HCT116 (cell line): ENCODE measurements at regions not wholly inside any gene's neighbourhood (a gene's known extent, or its start where the extent isn't known, plus 50 kb on each side); places are given as distances from the start of the nearest gene placed in this dataset.

Experiments
- ATAC-seq: fragments of 200-7000 bp; cut with Tn5 transposase; 2 replicates; pipeline ENCODE4 v1.9.1; 2020; ENCODE audit warnings: mild to moderate bottlenecking, moderate library complexity
- BruUV-seq: library from RNA; stranded (reverse); fragments of 400-500 nt; replicated peaks from 2 replicates; lab custom pipeline; 2021; lab: Mats Ljungman, UMichigan
- CTCF ChIA-PET: fragments of 300-600 bp; sonication (Branson Sonifier 250); formaldehyde crosslinking; loops from one replicate; lab custom pipeline; 2021; ENCODE audit warnings: antibody characterized with exemption; lab: Charles Lee
- POLR2A ChIA-PET: fragments of 300-600, 350-600 bp; sonication (Branson Sonifier 250); formaldehyde crosslinking; loops from one replicate; lab custom pipeline; 2021; ENCODE audit warnings: antibody characterized with exemption; lab: Charles Lee
- RAD21 ChIA-PET, 2 experiments: fragments of 300-600 bp; sonication (Branson Sonifier 250); formaldehyde crosslinking; loops; one replicate each; lab custom pipeline; 2023; ENCODE audit warnings: low total read pairs in 2 of 2; ENCODE audit not compliant: uncharacterized antibody in 2 of 2, unreplicated experiment in 2 of 2, low non-redundant PET in 1 of 2; lab: Charles Lee
- DNase-seq: peaks from one replicate; pipeline ENCODE4 v3.0.0-alpha.2; 2010; ENCODE audit warnings: low read depth, low spot score
- H2AFZ ChIP-seq: fragments of 200-600 bp; shearing (Covaris generic), sonication (generic); 2 replicates; pipeline ENCODE4 v1.6.1; 2017; ENCODE audit warnings: low read depth, mixed run types, mixed read lengths, antibody characterized with exemption, low read length; ENCODE audit not compliant: poor library complexity, severe bottlenecking
- H3K27ac ChIP-seq: 2 replicates; pipeline ENCODE4 v1.5.1; 2012; ENCODE audit warnings: low read depth, low read length
- H3K27me3 ChIP-seq: fragments of 200-600 bp; sonication (generic); 2 replicates; pipeline ENCODE4 v1.6.1; 2016; ENCODE audit warnings: mixed run types, low read length, mixed read lengths; ENCODE audit not compliant: insufficient read depth
- H3K36me3 ChIP-seq, 2 experiments: fragments of 200-500 bp in 1 of 2; fragments of 200-600 bp in 1 of 2; sonication (Bioruptor generic) in 1 of 2; sonication (generic) in 1 of 2; 2 replicates each; pipeline versions ENCODE4 v1.5.1 to v1.6.1; 2014 to 2016; ENCODE audit warnings: low read length in 2 of 2, inconsistent platforms in 1 of 2, mixed read lengths in 1 of 2, mixed run types in 1 of 2; ENCODE audit not compliant: insufficient read depth in 2 of 2, control insufficient read depth in 1 of 2
- H3K4me1 ChIP-seq, 2 experiments: fragments of 200-600 bp in 1 of 2; sonication (generic) in 1 of 2; 2 replicates each; pipeline versions ENCODE4 v1.5.1 to v1.6.1; 2012 to 2017; ENCODE audit warnings: low read length in 2 of 2, inconsistent platforms in 1 of 2, mild to moderate bottlenecking in 1 of 2, mixed read lengths in 1 of 2, mixed run types in 1 of 2, moderate library complexity in 1 of 2; ENCODE audit not compliant: insufficient read depth in 2 of 2, control insufficient read depth in 1 of 2
- H3K4me2 ChIP-seq: fragments of 200-600 bp; sonication (generic); 2 replicates; pipeline ENCODE4 v1.6.1; 2017; ENCODE audit warnings: mixed run types, low read length, mixed read lengths
- H3K4me3 ChIP-seq, 2 experiments: fragments of 200-600 bp in 1 of 2; sonication (generic) in 1 of 2; replicated peaks in 1 of 2; 2 replicates each; pipeline ENCODE4 v1.5.1; 2011 to 2016; ENCODE audit warnings: low read length in 2 of 2, control low read depth in 1 of 2, low read depth in 1 of 2, mild to moderate bottlenecking in 1 of 2, mixed read lengths in 1 of 2, mixed run types in 1 of 2
- H3K79me2 ChIP-seq: fragments of 200-600 bp; sonication (generic); 2 replicates; pipeline ENCODE4 v1.6.1; 2017; ENCODE audit warnings: mild to moderate bottlenecking, mixed run types, low read length, moderate library complexity, mixed read lengths; ENCODE audit not compliant: insufficient read depth
- H3K9ac ChIP-seq: fragments of 200-600 bp; sonication (generic); 2 replicates; pipeline ENCODE4 v1.6.1; 2016; ENCODE audit warnings: low read length, mixed read lengths
- H3K9me2 ChIP-seq: fragments of 200-600 bp; sonication (generic), shearing (Covaris generic); 2 replicates; pipeline ENCODE4 v1.6.1; 2017; ENCODE audit warnings: mixed run types, mild to moderate bottlenecking, moderate library complexity; ENCODE audit not compliant: insufficient read depth
- H3K9me3 ChIP-seq, 2 experiments: fragments of 200-500 bp in 1 of 2; fragments of 200-600 bp in 1 of 2; sonication (Bioruptor generic) in 1 of 2; sonication (generic) in 1 of 2; 2 replicates each; pipeline ENCODE4 v1.6.1; 2014 to 2017; ENCODE audit warnings: low read length in 2 of 2, mixed read lengths in 2 of 2, inconsistent platforms in 1 of 2, low read depth in 1 of 2, mild to moderate bottlenecking in 1 of 2, mixed run types in 1 of 2, moderate library complexity in 1 of 2; ENCODE audit not compliant: control insufficient read depth in 1 of 2, insufficient read depth in 1 of 2
- H4K20me1 ChIP-seq: fragments of 200-600 bp; sonication (generic), shearing (Covaris generic); 2 replicates; pipeline ENCODE4 v1.6.1; 2017; ENCODE audit warnings: mixed run types, mild to moderate bottlenecking, moderate library complexity; ENCODE audit not compliant: insufficient read depth
- CEBPB ChIP-seq: IDR thresholded peaks from 2 replicates; pipeline ENCODE4 v1.6.1; 2012; ENCODE audit warnings: low read depth
- CTCF ChIP-seq, 3 experiments: fragments of 200-600 bp in 1 of 3; sonication (generic) in 1 of 3; IDR thresholded peaks in 2 of 3; conservative IDR thresholded peaks in 1 of 3; 2 replicates each; pipeline ENCODE4 v1.5.1; 2012 to 2017; ENCODE audit warnings: low read depth in 2 of 3, low read length in 2 of 3, antibody characterized with exemption in 1 of 3, borderline replicate concordance in 1 of 3, control low read depth in 1 of 3, mild to moderate bottlenecking in 1 of 3, mixed read lengths in 1 of 3, mixed run types in 1 of 3, moderate library complexity in 1 of 3; ENCODE audit not compliant: insufficient read depth in 1 of 3
- EGR1 ChIP-seq: IDR thresholded peaks from 2 replicates; pipeline ENCODE4 v1.6.1; 2012; ENCODE audit warnings: low read depth
- ELF1 ChIP-seq: IDR thresholded peaks from 2 replicates; pipeline ENCODE4 v1.6.1; 2012; ENCODE audit warnings: low read depth, borderline replicate concordance
- EZH2 ChIP-seq: fragments of 200-600 bp; sonication (generic); IDR thresholded peaks from 2 replicates; pipeline ENCODE4 v1.6.1; 2017; ENCODE audit warnings: antibody characterized with exemption, mixed run types
- EZH2phosphoT487 ChIP-seq: fragments of 200-600 bp; IDR thresholded peaks from 2 replicates; pipeline ENCODE4 v1.6.1; 2018; ENCODE audit warnings: antibody characterized with exemption, borderline replicate concordance
- FOSL1 ChIP-seq: IDR thresholded peaks from 2 replicates; pipeline ENCODE4 v1.6.1; 2012; ENCODE audit warnings: low read depth
- JUND ChIP-seq: IDR thresholded peaks from 2 replicates; pipeline ENCODE4 v1.6.1; 2012
- MAX ChIP-seq: IDR thresholded peaks from 2 replicates; pipeline ENCODE4 v1.6.1; 2012
- POLR2A ChIP-seq: IDR thresholded peaks from 2 replicates; pipeline ENCODE4 v1.7.0; 2011; ENCODE audit warnings: borderline replicate concordance; ENCODE audit not compliant: insufficient read depth, insufficient read length; ENCODE audit errors: extremely low read depth
- RAD21 ChIP-seq: IDR thresholded peaks from 2 replicates; pipeline ENCODE4 v1.6.1; 2012; ENCODE audit warnings: low read depth, mild to moderate bottlenecking
- REST ChIP-seq: IDR thresholded peaks from 2 replicates; pipeline ENCODE4 v1.6.1; 2012; ENCODE audit warnings: low read depth
- SIN3A ChIP-seq: IDR thresholded peaks from 2 replicates; pipeline ENCODE4 v1.6.1; 2012; ENCODE audit warnings: low read depth
- SP1 ChIP-seq: IDR thresholded peaks from 2 replicates; pipeline ENCODE4 v1.6.1; 2012; ENCODE audit warnings: low read depth
- SRF ChIP-seq: IDR thresholded peaks from 2 replicates; pipeline ENCODE4 v1.6.1; 2012; ENCODE audit warnings: low read depth
- TCF7L2 ChIP-seq: IDR thresholded peaks from 2 replicates; pipeline ENCODE4 v1.7.0; 2011; ENCODE audit warnings: borderline replicate concordance, inconsistent platforms; ENCODE audit not compliant: insufficient read depth, insufficient read length; ENCODE audit errors: extremely low read depth
- ZBTB33 ChIP-seq: IDR thresholded peaks from 2 replicates; pipeline ENCODE4 v1.6.1; 2011; ENCODE audit warnings: mild to moderate bottlenecking, low read length, moderate library complexity; ENCODE audit not compliant: insufficient replicate concordance; ENCODE audit errors: extremely low read depth
- ZFX ChIP-seq: fragments of 450-650 bp; IDR thresholded peaks from 2 replicates; pipeline ENCODE4 v1.6.1; 2017
- ZNF274 ChIP-seq: fragments of 200-500 bp; sonication (Bioruptor generic); IDR thresholded peaks from 2 replicates; pipeline ENCODE4 v1.6.1; 2014; ENCODE audit warnings: mild to moderate bottlenecking, low read depth, low read length, inconsistent platforms
- intact Hi-C: fragments of 100-400 bp; cut with micrococcal nuclease; formaldehyde crosslinking; loops from 2 replicates; pipeline ENCODE4 v1.10.0; 2022

GRCh38 chr4:18669390-18669789 lies 647.8 kb upstream of the LCORL start:
- ChIA-PET CTCF (no interaction called here), RAD21 (no interaction called here), POLR2A (no interaction called here)
- H3K4me3 ChIP-seq, result no peak overlapping the region
- ATAC-seq, result no peak
- H3K9me3 ChIP-seq, result no peaks in the 10 kb centered on the region
- TF ChIP-seq SRF (no peak), ZFX (no peak), ELF1 (no peak), SIN3A (no peak), ZNF274 (no peak), JUND (no peak), TCF7L2 (no peak), SP1 (no peak), EZH2phosphoT487 (no peak), ZBTB33 (no peak), MAX (no peak), EGR1 (no peak), REST (no peak), RAD21 (no peak), CTCF (IDR thresholded peaks at IDR 0.05 in 2 of 3, conservative IDR thresholded peaks at IDR 0.05 in 1 of 3; ENCODE audit: borderline replicate concordance in 1 of 3, insufficient read depth in 1 of 3, low read depth in 2 of 3, low read length in 2 of 3) (no peak), EZH2 (no peak), POLR2A (no peak), FOSL1 (no peak), CEBPB (no peak)
- H3K36me3 ChIP-seq, result no peaks in the 10 kb centered on the region
- H3K79me2 ChIP-seq, result no peaks in the 10 kb centered on the region
- no peaks in the 10 kb centered on the region for H3K9me2 ChIP-seq
- BruUV-seq, result no TSS peak
- H3K27me3 ChIP-seq, result no peaks in the 10 kb centered on the region
- no peaks in the 10 kb centered on the region for H4K20me1 ChIP-seq
- no peak for DNase-seq
- H3K4me2 ChIP-seq, result no peak overlapping the region
- no peaks in the 10 kb centered on the region for H3K4me1 ChIP-seq
- H3K9ac ChIP-seq, result no peak overlapping the region
- H3K27ac ChIP-seq, result no peak overlapping the region
- H2AFZ ChIP-seq, result no peak overlapping the region
- intact Hi-C loops, result no loop called here
